Spleen (tissue), 7 donors: ENCODE measurements at regions not wholly inside any gene's neighbourhood (a gene's known extent, or its start where the extent isn't known, plus 50 kb on each side); places are given as distances from the start of the nearest gene placed in this dataset.

Experiments used
- POLR2A ChIP-seq, 3 donors: fragments of 450-650 bp; IDR thresholded peaks; one replicate each; pipeline ENCODE4 v1.5.1; 2017; ENCODE audit warnings: antibody characterized with exemption in 3 of 3, mild to moderate bottlenecking in 1 of 3
- POLR2AphosphoS5 ChIP-seq, 3 donors: sonication (generic); formaldehyde crosslinking; IDR thresholded peaks; one replicate each; pipeline ENCODE4 v1.5.1; 2017; ENCODE audit warnings: antibody characterized with exemption in 3 of 3
- TF ChIP-seq, protein P1 (sequence below), 11 experiments: fragments of 200-600 bp in 7 of 11; fragments of 450-650 bp in 4 of 11; sonication (generic) in 4 of 11; IDR thresholded peaks in 8 of 11; conservative IDR thresholded peaks in 3 of 11; 1 replicate in 7 of 11; 2 replicates in 4 of 11; pipeline versions ENCODE4 v1.4.0 to v1.8.0; 2016 to 2021; ENCODE audit warnings: antibody characterized with exemption in 11 of 11, inconsistent platforms in 4 of 11, mild to moderate bottlenecking in 1 of 11
- donor health status: DM: no; HTN: no; CAD: no; lungs with moderate emphysema.
- donor health status: DM: no; HTN: no; CAD: no.
- donor health status: DM: no; HTN: no; CAD: no.

DNA sequence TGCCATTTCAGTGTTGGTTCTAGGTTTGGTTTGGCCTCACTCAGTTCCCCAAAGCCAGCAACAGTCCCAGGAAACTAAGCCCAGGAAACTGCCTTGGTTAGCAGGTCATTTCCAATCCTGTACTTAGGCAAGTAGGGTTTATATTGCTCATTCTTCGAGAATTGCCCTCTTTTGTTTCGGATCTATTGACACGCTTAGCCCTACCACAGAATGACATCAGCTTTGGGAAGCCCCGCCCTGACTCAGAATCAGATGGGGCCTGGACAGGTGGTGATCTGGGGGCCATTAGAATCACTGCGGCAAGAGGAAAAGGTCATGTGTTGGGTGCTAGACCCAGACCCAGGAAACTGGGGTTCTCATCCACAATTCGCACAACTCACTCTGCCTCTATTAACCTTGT, 578.2 kb downstream of the QKI start:
- TF ChIP-seq, protein P1, sequence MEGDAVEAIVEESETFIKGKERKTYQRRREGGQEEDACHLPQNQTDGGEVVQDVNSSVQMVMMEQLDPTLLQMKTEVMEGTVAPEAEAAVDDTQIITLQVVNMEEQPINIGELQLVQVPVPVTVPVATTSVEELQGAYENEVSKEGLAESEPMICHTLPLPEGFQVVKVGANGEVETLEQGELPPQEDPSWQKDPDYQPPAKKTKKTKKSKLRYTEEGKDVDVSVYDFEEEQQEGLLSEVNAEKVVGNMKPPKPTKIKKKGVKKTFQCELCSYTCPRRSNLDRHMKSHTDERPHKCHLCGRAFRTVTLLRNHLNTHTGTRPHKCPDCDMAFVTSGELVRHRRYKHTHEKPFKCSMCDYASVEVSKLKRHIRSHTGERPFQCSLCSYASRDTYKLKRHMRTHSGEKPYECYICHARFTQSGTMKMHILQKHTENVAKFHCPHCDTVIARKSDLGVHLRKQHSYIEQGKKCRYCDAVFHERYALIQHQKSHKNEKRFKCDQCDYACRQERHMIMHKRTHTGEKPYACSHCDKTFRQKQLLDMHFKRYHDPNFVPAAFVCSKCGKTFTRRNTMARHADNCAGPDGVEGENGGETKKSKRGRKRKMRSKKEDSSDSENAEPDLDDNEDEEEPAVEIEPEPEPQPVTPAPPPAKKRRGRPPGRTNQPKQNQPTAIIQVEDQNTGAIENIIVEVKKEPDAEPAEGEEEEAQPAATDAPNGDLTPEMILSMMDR (IDR thresholded peaks at IDR 0.05 in 8 of 11, conservative IDR thresholded peaks at IDR 0.05 in 3 of 11) = no peak
- no peak for TF ChIP-seq POLR2AphosphoS5 (IDR thresholded peaks at IDR 0.05)
- no peak for TF ChIP-seq POLR2A (IDR thresholded peaks at IDR 0.05)
